Mesothelial cell of epicardium (in vitro differentiated cells): ENCODE measurements at regions not wholly inside any gene's neighbourhood (a gene's known extent, or its start where the extent isn't known, plus 50 kb on each side); places are given as distances from the start of the nearest gene placed in this dataset.

Source experiments
- DNase-seq, 2 experiments: peaks; one replicate each; pipeline ENCODE4 v3.0.0; 2021; ENCODE audit warnings: low spot score in 2 of 2; ENCODE audit not compliant: unreplicated experiment in 2 of 2
- H3K27ac Mint-ChIP-seq: 2 replicates; pipeline ENCODE4 v1.8.0; 2021; ENCODE audit warnings: mixed read lengths
- H3K27me3 Mint-ChIP-seq: 2 replicates; pipeline ENCODE4 v1.8.0; 2021; ENCODE audit warnings: low read depth, mixed read lengths
- H3K36me3 Mint-ChIP-seq: 2 replicates; pipeline ENCODE4 v1.8.0; 2021; ENCODE audit warnings: mixed read lengths
- H3K4me1 Mint-ChIP-seq: 2 replicates; pipeline ENCODE4 v1.8.0; 2021; ENCODE audit warnings: mixed read lengths
- H3K4me3 Mint-ChIP-seq: 2 replicates; pipeline ENCODE4 v1.8.0; 2021; ENCODE audit warnings: mild to moderate bottlenecking, moderate library complexity, mixed read lengths
- H3K9me3 Mint-ChIP-seq: 2 replicates; pipeline ENCODE4 v1.8.0; 2021; ENCODE audit warnings: mixed read lengths
- CTCF ChIP-seq: fragments of 200-600 bp; sonication (generic); IDR thresholded peaks from one replicate; pipeline ENCODE4 v1.5.0; 2021; ENCODE audit warnings: antibody characterized with exemption; ENCODE audit not compliant: unreplicated experiment

DNA sequence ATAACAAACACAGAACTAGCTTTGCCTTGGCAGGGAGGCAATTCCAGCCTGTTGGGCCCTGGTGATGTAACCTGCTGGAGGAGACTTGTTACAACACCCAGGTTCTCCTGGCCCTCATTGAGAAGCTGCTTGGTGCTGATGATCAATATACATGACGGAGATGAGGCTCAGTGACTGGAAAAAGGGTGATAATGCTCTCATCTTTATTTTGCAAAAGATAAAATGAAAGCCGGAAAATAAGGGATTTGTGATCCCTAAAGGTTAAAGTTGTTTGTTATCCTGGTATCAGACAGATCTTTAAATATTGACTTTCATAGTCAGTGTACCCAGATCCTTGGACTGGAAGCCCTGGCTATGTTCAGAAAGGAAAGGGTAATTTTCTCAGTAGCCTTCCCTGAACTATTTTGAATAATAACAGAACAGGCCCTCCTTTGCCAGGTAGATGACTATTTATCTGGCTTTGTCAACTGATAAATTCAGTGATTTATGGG lies 118.9 kb upstream of the MEIS2 start:
- no peak for TF ChIP-seq CTCF
- DNase-seq: no peak
- peaks cover 6% of the 10 kb centered on the region for H3K9me3 Mint-ChIP-seq
- H3K27ac Mint-ChIP-seq: no peak overlapping the region
- no peak overlapping the region for H3K4me3 Mint-ChIP-seq
- no peaks in the 10 kb centered on the region for H3K27me3 Mint-ChIP-seq
- H3K36me3 Mint-ChIP-seq: no peaks in the 10 kb centered on the region
- H3K4me1 Mint-ChIP-seq: peaks cover 49% of the 10 kb centered on the region

GRCh38 chr15:37220949-37221670 lies 120.8 kb upstream of the MEIS2 start:
- Mint-ChIP-seq H3K9me3 (peaks cover 3% of the 10 kb centered on the region), H3K4me1 (peaks cover 52% of the 10 kb centered on the region), H3K27ac (peak overlapping the region; percentile 37), H3K36me3 (no peaks in the 10 kb centered on the region), H3K4me3 (peak overlapping the region; percentile 46), H3K27me3 (no peaks in the 10 kb centered on the region)
- TF ChIP-seq CTCF: no peak
- DNase-seq: no peak

DNA sequence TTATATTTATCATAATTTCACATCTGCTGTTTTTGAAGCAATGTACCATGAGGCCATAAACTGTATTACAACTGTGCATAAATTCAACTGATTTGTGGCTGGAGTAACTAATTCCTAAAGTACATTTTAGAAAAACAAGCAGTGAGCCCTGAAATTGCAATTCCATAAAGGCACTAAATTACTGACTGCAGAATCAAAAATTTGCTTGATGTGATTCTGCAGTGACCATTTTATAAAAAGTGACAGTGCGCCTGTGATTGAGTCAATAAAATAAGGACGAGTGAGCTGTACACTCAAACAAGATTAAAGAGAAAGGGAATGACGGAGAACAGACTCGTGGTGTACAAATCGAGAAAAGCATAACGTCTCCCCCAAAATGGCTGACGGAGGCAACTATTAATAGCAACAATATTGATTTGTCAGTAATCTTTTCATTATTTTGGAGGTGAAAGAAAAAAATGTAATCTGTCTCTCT lies 121.4 kb upstream of the MEIS2 start:
- H3K9me3 Mint-ChIP-seq: peaks cover 3% of the 10 kb centered on the region
- H3K27ac Mint-ChIP-seq: peak overlapping the region; percentile 37
- H3K36me3 Mint-ChIP-seq: no peaks in the 10 kb centered on the region
- H3K27me3 Mint-ChIP-seq: no peaks in the 10 kb centered on the region
- no peak for DNase-seq
- H3K4me3 Mint-ChIP-seq: peak overlapping the region; percentile 46
- no peak for TF ChIP-seq CTCF
- H3K4me1 Mint-ChIP-seq: peaks cover 52% of the 10 kb centered on the region

GRCh38 chr15:37223089-37223488 lies 122.7 kb upstream of the MEIS2 start:
- Mint-ChIP-seq H3K9me3 (peaks cover 6% of the 10 kb centered on the region), H3K27me3 (no peaks in the 10 kb centered on the region)

GRCh38 chr15:37229855-37230619 lies 129.7 kb upstream of the MEIS2 start:
- Mint-ChIP-seq H3K9me3 (peaks cover 31% of the 10 kb centered on the region), H3K4me1 (no peaks in the 10 kb centered on the region), H3K27me3 (no peaks in the 10 kb centered on the region), H3K36me3 (peaks cover 2% of the 10 kb centered on the region), H3K27ac (no peak overlapping the region), H3K4me3 (no peak overlapping the region)
- TF ChIP-seq CTCF: no peak
- DNase-seq: no peak

More at GRCh38 chr15:37223089-37223488, 122.7 kb upstream of the MEIS2 start:
- Mint-ChIP-seq H3K36me3 (no peaks in the 10 kb centered on the region), H3K4me1 (peaks cover 52% of the 10 kb centered on the region), H3K4me3 (no peak overlapping the region), H3K27ac (no peak overlapping the region)
- no peak for TF ChIP-seq CTCF
- no peak for DNase-seq
